ENCODE measurements at regions not wholly inside any gene's neighbourhood (a gene's known extent, or its start where the extent isn't known, plus 50 kb on each side); places are given as distances from the start of the nearest gene placed in this dataset.

DNA sequence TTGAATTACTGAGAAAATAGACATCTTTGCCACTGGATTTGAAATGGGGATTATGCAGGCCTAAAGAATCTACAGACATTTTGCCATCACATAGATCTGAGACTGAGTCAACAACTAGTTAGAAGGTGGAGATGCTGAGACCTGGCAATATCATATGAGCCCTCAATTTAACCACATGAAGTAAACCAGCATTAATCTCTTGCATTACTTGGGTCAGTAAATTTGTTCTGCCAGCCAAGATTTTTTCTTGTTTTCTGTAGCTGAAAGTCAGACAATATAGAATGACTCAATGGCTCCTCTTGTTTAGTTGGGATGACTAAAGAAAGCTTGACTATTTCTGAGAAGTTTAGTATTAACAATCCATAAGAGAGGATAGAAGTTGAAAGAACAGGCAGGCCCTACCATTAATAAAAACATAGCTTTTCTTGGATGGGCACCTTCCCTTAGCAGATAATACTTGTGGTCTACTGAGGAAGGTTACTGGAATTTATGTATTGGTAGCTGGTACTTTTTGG, 396.7 kb upstream of the SORCS1 start:
- DNase-seq (ENCODE audit: low read depth in 1 of 2, low spot score in 2 of 2): no peak
- CTCF ChIA-PET (ENCODE audit: partially characterized antibody): interaction anchor here (1.6 kb wide), 1 partner anchor 16 kb away, joined by 3 read pairs; no protein-coding TSS in a partner anchor
- no peak for FAIRE-seq

More for the DNA sequence above, 396.7 kb upstream of the SORCS1 start:
- H3K9ac ChIP-seq (replicated peaks in 1 of 4; ENCODE audit: extremely low read depth in 1 of 4, low read depth in 3 of 4, low read length in 3 of 4): no peak overlapping the region
- no peak overlapping the region for H2AFZ ChIP-seq (ENCODE audit: low read length)
- no peak overlapping the region for H3K56ac ChIP-seq (replicated peaks; ENCODE audit: insufficient read length, low read depth, low read length)
- H4K5ac ChIP-seq (ENCODE audit: insufficient read length, low read depth, low read length): no peak overlapping the region
- H3K4me1 ChIP-seq (replicated peaks in 1 of 4; ENCODE audit: control insufficient read depth in 3 of 4, insufficient read depth in 4 of 4, low read length in 3 of 4): no peaks in the 10 kb centered on the region
- POLR2A ChIA-PET (ENCODE audit: partially characterized antibody): no interaction called here
- no peak overlapping the region for H2BK120ac ChIP-seq (replicated peaks; ENCODE audit: low read depth, low read length)
- no peak overlapping the region for H3K4ac ChIP-seq (replicated peaks; ENCODE audit: insufficient read length, low read depth, low read length)
- H3K18ac ChIP-seq (ENCODE audit: extremely low read depth, low read length): no peak overlapping the region
- H3K9me3 ChIP-seq (ENCODE audit: insufficient read depth in 2 of 2, low read depth in 1 of 2, low read length in 1 of 2): no peaks in the 10 kb centered on the region; a peak in 1 of 4 replicates
- H3K14ac ChIP-seq (ENCODE audit: insufficient read length): no peak overlapping the region
- H3K23me2 ChIP-seq (ENCODE audit: low read depth, low read length): no peaks in the 10 kb centered on the region
- no peaks in the 10 kb centered on the region for H3K79me1 ChIP-seq (ENCODE audit: low read depth, low read length)
- no peaks in the 10 kb centered on the region for H3K27me3 ChIP-seq (replicated peaks in 1 of 4; ENCODE audit: control insufficient read depth in 3 of 4, extremely low read depth in 1 of 4, insufficient read depth in 3 of 4, low read length in 3 of 4)
- no peak overlapping the region for H4K8ac ChIP-seq (ENCODE audit: extremely low read depth, insufficient read depth, low read length)
- H3K79me2 ChIP-seq (ENCODE audit: control insufficient read depth in 1 of 2, insufficient read depth in 2 of 2, low read length in 2 of 2): no peaks in the 10 kb centered on the region
- no peak overlapping the region for H4K91ac ChIP-seq (replicated peaks; ENCODE audit: insufficient read length, low read length)
- H3K27ac ChIP-seq (ENCODE audit: low read depth, low read length): no peak overlapping the region
- no peak overlapping the region for H3K4me3 ChIP-seq (ENCODE audit: extremely low read depth in 1 of 4, insufficient read depth in 2 of 4, low read depth in 3 of 4, low read length in 4 of 4)
- no peak overlapping the region for H3K23ac ChIP-seq (ENCODE audit: insufficient read length)
- H4K20me1 ChIP-seq (replicated peaks in 1 of 2; ENCODE audit: control insufficient read depth in 1 of 2, insufficient read depth in 2 of 2, low read length in 2 of 2): no peaks in the 10 kb centered on the region
- no peak overlapping the region for H2AK5ac ChIP-seq (ENCODE audit: low read depth, low read length)
- H2BK12ac ChIP-seq (ENCODE audit: low read depth, low read length): no peak overlapping the region
- H2BK5ac ChIP-seq (ENCODE audit: low read depth, low read length): no peak overlapping the region
- no peaks in the 10 kb centered on the region for H3K36me3 ChIP-seq (ENCODE audit: control insufficient read depth in 2 of 4, insufficient read depth in 4 of 4, low read length in 3 of 4)
- no peak for TF ChIP-seq BACH1 (IDR thresholded peaks at IDR 0.05; ENCODE audit: low read length)
- TF ChIP-seq HDAC2 (IDR thresholded peaks at IDR 0.05; ENCODE audit: borderline replicate concordance in 1 of 2, low read depth in 2 of 2, low read length in 2 of 2): no peak
- no peak for TF ChIP-seq RXRA (IDR thresholded peaks at IDR 0.05; ENCODE audit: insufficient read depth, low read depth, low read length)
- H2BK15ac ChIP-seq (ENCODE audit: low read length): no peak overlapping the region
- no peak overlapping the region for H2BK20ac ChIP-seq (ENCODE audit: low read length)
- no peak overlapping the region for H3K4me2 ChIP-seq (ENCODE audit: insufficient read depth in 1 of 2, low read depth in 2 of 2, low read length in 2 of 2)
